ENCODE measurements at regions not wholly inside any gene's neighbourhood (a gene's known extent, or its start where the extent isn't known, plus 50 kb on each side); places are given as distances from the start of the nearest gene placed in this dataset.
A peak's percentile ranks its signal among the peaks of the same experiment; 100 is the strongest.

- DNase-seq, result no peak
Measured at GRCh38 chr9:99445920-99446319, 223.8 kb downstream of the SEC61B start.

- DNase-seq, result no peak
Measured at GRCh38 chr9:99447951-99448350, 225.9 kb downstream of the SEC61B start.

- DNase-seq, result no peak
Measured at GRCh38 chr9:99449726-99450125, 227.6 kb downstream of the SEC61B start.

DNA sequence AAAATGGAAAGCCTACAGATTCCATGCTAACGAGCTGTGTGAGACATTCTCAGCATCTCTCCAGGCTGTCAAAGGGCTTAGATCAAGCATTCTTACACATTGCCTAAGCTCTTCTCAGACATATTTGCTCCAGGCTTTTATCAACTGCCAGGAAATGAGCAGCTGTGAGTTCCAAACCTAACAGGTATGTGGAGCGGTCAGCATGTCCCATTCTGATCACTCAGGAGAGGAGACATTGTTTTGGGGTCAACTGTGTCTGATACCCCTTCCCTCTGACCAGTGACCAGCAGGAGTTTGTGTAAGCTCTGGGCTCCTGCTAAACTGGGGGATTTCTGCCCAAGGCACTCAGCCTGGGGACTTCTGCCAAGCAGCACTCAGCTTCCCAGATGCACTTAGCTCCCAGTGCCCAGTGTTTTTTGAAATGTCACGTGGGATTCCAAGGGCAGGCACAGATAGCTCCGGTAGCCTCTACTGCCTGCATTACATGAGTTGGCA is 229.1 kb downstream of the SEC61B start:
- no peak for DNase-seq

DNA sequence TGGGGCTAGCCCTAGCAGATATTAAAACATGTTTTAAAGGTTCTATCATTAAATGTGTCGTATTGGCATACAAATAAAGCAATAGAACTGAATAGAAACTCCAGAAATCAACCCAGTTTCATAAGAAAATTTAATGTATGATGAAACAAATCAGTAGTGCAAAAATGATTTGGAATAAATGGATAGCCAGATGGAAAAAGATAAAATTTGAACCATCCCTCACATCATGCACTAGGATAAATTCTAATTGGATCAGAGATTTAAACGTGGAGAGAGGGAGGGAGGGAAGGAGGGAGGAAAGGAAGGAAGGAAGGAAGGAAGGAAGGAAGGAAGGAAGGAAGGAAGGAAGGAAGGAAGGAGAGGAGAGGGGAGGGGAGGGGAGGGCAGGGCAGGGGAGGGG is 235.3 kb downstream of the SEC61B start:
- no peak for DNase-seq

GRCh38 chr9:99457981-99458380 is 235.9 kb downstream of the SEC61B start:
- DNase-seq, result no peak

DNA sequence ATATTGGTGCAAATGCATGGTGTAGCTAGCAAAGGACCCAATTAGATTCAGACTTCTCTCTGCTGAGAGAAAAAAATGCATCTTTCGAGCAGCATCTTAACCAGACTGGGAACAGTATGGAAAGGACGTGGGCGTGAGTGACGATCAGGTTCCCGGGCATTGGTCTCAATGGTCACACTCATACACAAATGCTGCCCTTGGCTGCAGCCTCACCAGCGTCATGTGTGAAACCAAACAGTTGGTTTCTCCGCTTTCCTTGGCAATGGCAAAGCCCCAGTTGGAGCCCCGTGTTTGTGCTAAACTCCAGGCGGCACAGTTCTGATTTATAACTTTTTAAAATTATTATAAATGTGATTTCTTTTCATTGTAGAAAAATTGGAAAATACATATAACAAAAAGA is 237.8 kb downstream of the SEC61B start:
- peak; percentile 32 for DNase-seq

GRCh38 chr9:99463131-99463530 is 241.0 kb downstream of the SEC61B start:
- no peak for DNase-seq

- DNase-seq, result no peak
Measured at GRCh38 chr9:99464568-99464967, 242.5 kb downstream of the SEC61B start.

GRCh38 chr9:99465231-99465907 is 243.3 kb downstream of the SEC61B start:
- peak; percentile 66 for DNase-seq

- DNase-seq, result no peak
Measured at GRCh38 chr9:99466104-99466503, 244.0 kb downstream of the SEC61B start.

DNA sequence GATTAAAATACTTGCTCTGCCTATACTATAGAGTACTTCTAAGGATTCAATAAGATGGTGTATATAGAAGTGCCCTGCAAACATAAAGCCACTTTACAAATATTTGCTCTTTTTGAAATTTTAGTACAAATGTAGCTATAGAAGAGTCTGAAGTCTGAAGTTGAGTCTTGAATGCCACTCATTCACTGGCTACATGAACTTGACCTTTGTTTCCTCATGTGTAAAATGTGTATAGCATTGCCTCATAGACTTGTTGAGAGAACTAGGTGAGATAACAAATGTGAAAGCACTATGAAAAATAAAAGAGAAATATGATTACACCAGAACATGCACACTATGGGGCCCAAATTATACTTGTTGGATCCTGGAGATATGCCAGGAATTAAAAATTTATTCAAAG is 244.7 kb downstream of the SEC61B start:
- DNase-seq, result no peak

- DNase-seq, result no peak
Measured at GRCh38 chr9:99471033-99471432, 249.0 kb downstream of the SEC61B start.

- DNase-seq, result no peak
Measured at GRCh38 chr9:99472240-99472915, 250.3 kb downstream of the SEC61B start.

- no peak for DNase-seq
Measured at GRCh38 chr9:99472916-99473245, 250.8 kb downstream of the SEC61B start.

DNA sequence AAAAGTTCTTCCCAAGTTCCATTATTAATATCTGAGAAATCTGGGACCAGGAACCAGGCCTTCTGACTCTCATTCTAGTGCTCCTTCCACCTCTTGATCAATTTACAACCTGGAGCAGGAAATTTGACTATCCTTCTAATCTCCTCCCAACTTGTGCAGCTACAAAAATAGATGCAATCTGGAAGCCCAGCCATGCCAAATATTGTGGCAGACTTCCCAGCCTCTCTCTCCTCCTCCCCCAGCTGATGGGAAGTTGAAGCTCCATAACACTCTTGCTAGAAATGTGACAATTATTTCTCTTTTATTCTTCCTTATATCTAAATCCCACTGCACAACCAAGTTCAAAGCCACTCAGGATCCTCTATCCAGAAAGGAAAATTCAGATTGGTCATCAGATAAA is 252.1 kb downstream of the SEC61B start:
- DNase-seq, result no peak

DNA sequence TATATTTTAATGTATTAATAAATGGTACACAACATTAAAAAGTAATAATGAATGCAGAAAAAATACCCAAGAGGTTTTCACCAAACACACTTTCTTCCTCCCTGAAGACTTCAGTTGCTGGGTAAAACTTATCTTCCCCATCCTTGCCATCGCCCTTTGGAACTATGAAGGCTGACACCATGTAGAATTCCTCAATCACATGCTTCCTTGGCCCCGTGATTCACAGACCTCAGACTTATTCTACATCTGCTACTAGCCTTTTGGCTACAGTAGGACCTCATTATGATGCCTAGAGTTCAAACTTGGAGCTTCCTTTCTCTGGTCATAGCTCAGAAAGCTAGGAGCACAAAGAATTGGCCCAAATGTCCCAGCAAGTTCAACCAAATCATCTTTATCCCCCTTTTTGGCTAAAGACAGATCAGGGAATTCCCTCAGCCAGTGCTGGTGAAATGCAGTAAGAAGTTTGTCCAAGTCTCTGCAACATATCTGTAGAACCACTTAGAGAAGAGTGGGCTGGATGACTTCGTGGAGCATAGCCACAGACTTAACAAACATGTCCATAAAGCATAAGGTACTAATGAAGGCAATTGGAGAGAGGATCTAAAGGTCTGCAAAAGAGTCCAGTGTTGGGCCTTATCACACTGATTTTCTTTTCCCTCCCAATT is 253.5 kb downstream of the SEC61B start:
- DNase-seq, result no peak

DNA sequence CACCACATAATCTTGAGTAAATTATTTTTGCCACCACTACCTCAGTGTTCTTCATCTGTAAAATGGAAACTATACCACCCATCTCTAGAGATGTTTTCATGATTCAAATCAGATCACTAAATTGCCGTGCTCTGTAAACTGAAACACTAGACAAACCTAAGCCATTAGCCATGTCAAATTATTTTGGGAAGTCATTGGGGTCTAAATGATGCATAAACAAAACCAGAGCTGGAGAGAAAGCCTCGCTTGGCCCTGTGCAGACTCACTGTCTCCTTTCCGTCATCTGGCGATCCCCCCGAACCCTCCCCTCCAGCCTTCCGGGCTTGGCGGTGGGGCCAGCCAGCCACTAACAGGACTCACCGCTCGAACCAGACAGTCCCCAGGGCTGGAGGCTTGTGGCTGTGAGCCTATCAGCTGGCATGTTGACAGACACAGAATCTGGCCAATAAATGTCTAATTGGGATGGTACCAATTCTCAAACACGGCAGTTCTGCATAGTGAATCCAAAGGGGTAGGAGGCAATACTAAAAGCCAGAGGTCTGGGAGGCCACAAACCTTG is 256.5 kb downstream of the SEC61B start:
- peak; percentile 32 for DNase-seq

- DNase-seq, result no peak
Measured at GRCh38 chr9:99479929-99480328, 257.8 kb downstream of the SEC61B start.

DNA sequence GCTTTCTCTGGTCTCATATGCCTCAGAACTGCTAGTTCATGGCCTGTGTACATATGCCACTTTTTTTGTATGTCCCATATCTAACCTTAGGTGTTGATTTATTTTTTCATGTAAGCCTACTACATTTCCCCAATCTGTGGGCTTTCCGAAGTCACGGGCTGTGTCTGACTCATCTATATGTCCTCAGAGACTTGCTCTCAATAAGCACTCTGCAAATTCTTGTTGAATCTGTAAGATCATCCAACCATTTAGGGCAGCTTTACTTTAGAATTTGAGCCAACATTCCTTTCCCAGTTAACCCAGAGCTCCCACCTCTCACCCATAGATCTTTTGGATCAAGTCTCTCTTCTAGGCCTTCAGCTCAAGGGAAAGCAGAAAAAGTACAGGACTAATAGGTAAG is 263.4 kb downstream of the SEC61B start:
- DNase-seq, result no peak

- DNase-seq, result no peak
Measured at GRCh38 chr9:99486684-99487083, 264.6 kb downstream of the SEC61B start.

DNA sequence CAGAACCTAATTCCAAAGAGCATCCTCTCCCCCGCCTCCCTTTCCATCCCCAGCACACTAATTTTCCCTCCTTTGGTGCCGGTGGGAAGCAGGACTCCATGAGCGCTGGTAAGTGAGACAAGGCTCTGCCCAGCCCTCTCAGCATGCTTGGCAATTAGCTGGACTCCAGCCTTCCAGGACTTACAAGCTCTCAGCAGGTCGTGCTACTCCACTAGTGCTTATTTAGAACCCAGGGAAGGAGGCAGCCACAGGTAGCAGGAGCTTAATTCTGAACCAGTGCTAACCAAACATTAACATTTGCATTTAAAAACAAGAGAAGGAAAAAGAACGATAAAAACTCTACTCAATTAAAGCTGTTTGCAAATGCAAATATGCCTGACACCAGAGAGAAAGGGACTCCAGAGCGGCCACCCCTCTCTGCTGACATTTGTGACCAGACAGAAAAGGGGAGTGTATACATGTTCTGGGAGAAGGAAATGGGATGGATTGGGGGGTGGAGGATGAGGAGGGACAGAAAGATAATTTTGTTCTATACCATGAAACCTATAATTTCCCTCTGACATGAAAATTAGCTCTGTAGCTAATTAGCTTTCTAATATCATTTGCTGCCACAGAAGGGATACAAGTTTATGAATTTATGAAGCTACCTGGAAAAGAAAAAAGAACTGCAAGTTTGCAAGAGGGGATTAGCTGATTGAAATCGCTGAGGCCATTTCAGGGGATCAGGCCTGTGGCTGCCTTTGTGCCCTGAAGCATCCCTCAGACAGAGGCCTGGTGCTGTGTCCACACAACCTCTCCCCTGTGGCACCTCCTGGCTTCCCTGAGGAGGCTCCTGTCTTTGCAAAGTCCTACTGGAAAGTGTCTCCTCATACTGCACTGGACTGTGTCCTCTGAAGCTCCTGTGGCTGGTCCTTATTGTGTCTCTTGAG is 266.3 kb downstream of the SEC61B start:
- DNase-seq, result no peak

DNA sequence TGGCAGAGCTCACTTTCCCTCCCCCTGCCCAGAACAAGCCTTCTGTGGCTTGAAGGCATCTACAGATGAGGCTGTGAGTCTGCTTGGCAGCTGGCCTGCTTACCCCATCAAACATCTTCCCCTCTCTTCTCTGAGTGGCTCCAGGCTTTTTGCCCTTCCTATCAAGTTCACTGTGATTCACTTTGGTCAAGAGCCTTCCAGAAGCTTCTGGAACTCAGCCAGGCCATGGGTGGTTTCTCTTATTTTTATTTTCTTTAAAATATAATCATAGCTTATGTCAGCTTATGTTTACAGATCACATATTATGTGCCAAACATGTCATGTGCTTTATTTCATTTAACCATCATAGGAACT is 267.0 kb downstream of the SEC61B start:
- DNase-seq, result peak; percentile 43

Data from femur (tissue), 1 donor.